ENCODE measurements at regions not wholly inside any gene's neighbourhood (a gene's known extent, or its start where the extent isn't known, plus 50 kb on each side); places are given as distances from the start of the nearest gene placed in this dataset.

- TF ChIP-seq CTCF (IDR thresholded peaks at IDR 0.05; ENCODE audit: poor library complexity), result no peak
- no peak for TF ChIP-seq EZH2 (IDR thresholded peaks at IDR 0.05; ENCODE audit: borderline replicate concordance)
These were observed 103.0 kb downstream of the NDUFA12 start for GRCh38 chr12:94900496-94900895.

All from hepatocyte (in vitro differentiated cells).